ENCODE measurements at regions not wholly inside any gene's neighbourhood (a gene's known extent, or its start where the extent isn't known, plus 50 kb on each side); places are given as distances from the start of the nearest gene placed in this dataset.

DNA sequence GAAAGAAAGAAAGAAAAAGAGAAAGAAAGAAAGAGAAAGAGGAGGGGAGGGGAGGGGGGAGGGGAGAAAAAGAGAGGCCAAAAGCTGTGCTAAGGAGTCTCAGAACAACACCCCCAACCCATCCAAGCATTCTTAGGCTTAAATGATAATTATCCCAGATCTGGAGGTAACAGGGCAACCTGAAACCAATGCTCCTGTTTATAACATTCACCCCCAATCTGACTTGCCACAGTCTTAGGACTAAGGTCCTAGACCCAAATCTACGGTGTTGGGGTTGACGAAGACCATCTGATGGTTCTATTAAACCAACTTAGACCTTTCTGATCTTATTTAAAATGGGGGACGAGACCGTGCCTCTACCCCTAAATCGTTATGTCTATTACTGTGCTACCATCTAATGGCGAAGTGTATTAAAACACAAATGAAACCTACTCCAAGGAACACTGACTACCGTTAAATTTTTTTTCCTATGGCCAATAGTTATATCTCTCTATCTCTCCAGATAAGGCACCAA lies 119.3 kb upstream of the CDC42BPA start:
- Histone ChIP-seq H3K79me2 (ENCODE audit: low read depth) (no peaks in the 10 kb centered on the region), H3K27ac (no peak overlapping the region), H4K20me1 (ENCODE audit: insufficient read depth) (no peaks in the 10 kb centered on the region), H3K9me2 (ENCODE audit: insufficient read depth) (no peaks in the 10 kb centered on the region), H3F3A (ENCODE audit: insufficient read depth, low read depth) (no peaks in the 10 kb centered on the region), H3K27me3 (ENCODE audit: insufficient read depth, low read depth) (no peaks in the 10 kb centered on the region), H3K36me3 (ENCODE audit: low read depth) (no peaks in the 10 kb centered on the region), H2AFZ (peak overlapping the region; percentile 74), H3K4me2 (peak overlapping the region; percentile 83), H3K4me1 (replicated peaks; ENCODE audit: insufficient read depth) (no peaks in the 10 kb centered on the region), H3K9me3 (ENCODE audit: insufficient read depth, low read depth) (no peaks in the 10 kb centered on the region), H3K4me3 (peak overlapping the region; percentile 49; the same call in 1 of the 2 replicates)
- TF ChIP-seq EZH2 (IDR thresholded peaks at IDR 0.05; ENCODE audit: low read depth) (no peak), CTCF (conservative IDR thresholded peaks at IDR 0.05) (peak; percentile 69)
- DNase-seq = peak in 1 of 2 experiments; percentile 54
- ChIA-PET CTCF (interaction anchor here (1.1 kb wide), 1 partner anchor 139 kb away, joined by 3 read pairs; no protein-coding TSS in a partner anchor), POLR2A (ENCODE audit: unreplicated experiment) (no interaction called here)
- intact Hi-C loops (cut with micrococcal nuclease; ENCODE audit: unreplicated experiment) = loop anchor here (1.0 to 10.0 kb wide), 6 partner anchors 202 to 1013 kb away; no protein-coding TSS in a partner anchor
- BruUV-seq (replicated peaks) = no TSS peak

- Histone ChIP-seq H3K27ac (no peak overlapping the region), H3K4me2 (no peak overlapping the region), H3K36me3 (ENCODE audit: low read depth) (no peaks in the 10 kb centered on the region), H3K27me3 (ENCODE audit: insufficient read depth, low read depth) (no peaks in the 10 kb centered on the region), H3F3A (ENCODE audit: insufficient read depth, low read depth) (no peaks in the 10 kb centered on the region), H3K9me3 (ENCODE audit: insufficient read depth, low read depth) (no peaks in the 10 kb centered on the region), H4K20me1 (ENCODE audit: insufficient read depth) (no peaks in the 10 kb centered on the region), H3K4me3 (no peak overlapping the region), H2AFZ (no peak overlapping the region), H3K79me2 (ENCODE audit: low read depth) (no peaks in the 10 kb centered on the region), H3K4me1 (replicated peaks; ENCODE audit: insufficient read depth) (peaks cover 4% of the 10 kb centered on the region), H3K9me2 (ENCODE audit: insufficient read depth) (no peaks in the 10 kb centered on the region)
- DNase-seq = no peak
- ChIA-PET POLR2A (ENCODE audit: unreplicated experiment) (no interaction called here), CTCF (interaction anchor here (0.6 to 0.7 kb wide), 2 partner anchors 201 to 331 kb away, joined by 3 to 9 read pairs; no protein-coding TSS in a partner anchor)
- TF ChIP-seq CTCF (conservative IDR thresholded peaks at IDR 0.05) (no peak), EZH2 (IDR thresholded peaks at IDR 0.05; ENCODE audit: low read depth) (no peak)
- no TSS peak for BruUV-seq (replicated peaks)
- intact Hi-C loops (cut with micrococcal nuclease; ENCODE audit: unreplicated experiment) = loop anchor here (10.0 kb wide), 1 partner anchor 1010 kb away; no protein-coding TSS in a partner anchor
Measured at GRCh38 chr1:227434808-227435444, 116.6 kb upstream of the CDC42BPA start.

DNA sequence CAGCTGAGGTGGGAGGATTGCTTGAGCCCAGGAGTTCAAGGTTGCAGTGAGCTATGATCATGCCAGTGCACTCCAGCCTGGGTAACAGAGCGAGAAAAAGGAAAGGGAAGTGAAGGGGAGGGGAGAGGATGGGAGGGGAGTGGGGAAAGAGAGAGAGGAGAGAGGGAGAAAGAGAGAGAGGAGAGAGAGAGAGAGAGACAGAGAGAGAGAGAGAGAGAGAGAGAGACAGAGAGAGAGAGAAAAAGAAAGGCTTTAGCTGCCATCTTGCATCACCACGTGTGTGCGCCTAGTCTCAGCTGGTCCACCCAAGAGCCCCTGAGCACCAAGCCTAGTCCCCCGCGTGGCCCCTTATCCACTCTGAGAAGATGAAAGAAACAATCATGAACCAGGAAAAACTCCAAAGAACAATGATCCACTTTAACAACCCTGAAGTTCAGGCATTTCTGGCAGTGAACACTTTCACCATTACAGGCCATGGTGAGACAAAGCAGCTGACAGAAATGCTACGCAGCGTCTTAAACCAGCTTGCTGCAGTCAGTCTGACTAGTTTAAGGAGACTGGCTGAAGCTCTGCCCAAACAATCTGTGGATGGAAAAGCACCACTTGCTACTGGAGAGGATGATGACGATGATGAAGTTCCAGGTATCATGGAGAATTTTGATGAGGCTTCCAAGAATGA lies 115.5 kb upstream of the CDC42BPA start:
- intact Hi-C loops (cut with micrococcal nuclease; ENCODE audit: unreplicated experiment) = loop anchor here (10.0 kb wide), 1 partner anchor 1009 kb away; no protein-coding TSS in a partner anchor
- no TSS peak for BruUV-seq (replicated peaks)
- no peak overlapping the region for H3K4me3 ChIP-seq
- no peaks in the 10 kb centered on the region for H3K36me3 ChIP-seq (ENCODE audit: low read depth)
- no peak for TF ChIP-seq CTCF (conservative IDR thresholded peaks at IDR 0.05)
- TF ChIP-seq EZH2 (IDR thresholded peaks at IDR 0.05; ENCODE audit: low read depth) = no peak
- POLR2A ChIA-PET (ENCODE audit: unreplicated experiment) = interaction anchor here (0.6 kb wide), 2 partner anchors 141 to 431 kb away, joined by 3 to 8 read pairs; no protein-coding TSS in a partner anchor
- H3K9me2 ChIP-seq (ENCODE audit: insufficient read depth) = no peaks in the 10 kb centered on the region
- H3F3A ChIP-seq (ENCODE audit: insufficient read depth, low read depth) = peaks cover 8% of the 10 kb centered on the region
- H3K79me2 ChIP-seq (ENCODE audit: low read depth) = no peaks in the 10 kb centered on the region
- no peak for DNase-seq
- no peaks in the 10 kb centered on the region for H3K27me3 ChIP-seq (ENCODE audit: insufficient read depth, low read depth)
- H2AFZ ChIP-seq = no peak overlapping the region
- no peak overlapping the region for H3K27ac ChIP-seq
- no peak overlapping the region for H3K4me2 ChIP-seq
- CTCF ChIA-PET = no interaction called here
- H4K20me1 ChIP-seq (ENCODE audit: insufficient read depth) = no peaks in the 10 kb centered on the region
- H3K4me1 ChIP-seq (replicated peaks; ENCODE audit: insufficient read depth) = peaks cover 15% of the 10 kb centered on the region
- H3K9me3 ChIP-seq (ENCODE audit: insufficient read depth, low read depth) = no peaks in the 10 kb centered on the region
